Psoas muscle (tissue), 7 donors: ENCODE measurements at regions not wholly inside any gene's neighbourhood (a gene's known extent, or its start where the extent isn't known, plus 50 kb on each side); places are given as distances from the start of the nearest gene placed in this dataset.

ENCODE experiments used
- ATAC-seq, 4 donors: fragments of 200-7000 bp; cut with Tn5 transposase; one replicate each; pipeline ENCODE4 v1.9.1; 2020; ENCODE audit warnings: moderate library complexity in 3 of 4, mild to moderate bottlenecking in 2 of 4
- DNase-seq, 2 donors: peaks; one replicate each; pipeline ENCODE4 v3.0.0-alpha.2; 2020
- H3K27ac ChIP-seq: fragments of 200-600 bp; one replicate; pipeline ENCODE4 v1.8.0; 2022
- H3K27me3 ChIP-seq, 3 donors: fragments of 200-600 bp in 1 of 3; one replicate each; pipeline versions ENCODE4 v1.6.1 to v1.8.0; 2013 to 2022; ENCODE audit warnings: low read length in 2 of 3, mild to moderate bottlenecking in 2 of 3, moderate library complexity in 1 of 3; ENCODE audit not compliant: insufficient read depth in 3 of 3
- H3K36me3 ChIP-seq, 2 donors: fragments of 200-600 bp in 1 of 2; one replicate each; pipeline versions ENCODE4 v1.6.1 to v1.8.0; 2013 to 2022; ENCODE audit warnings: low read depth in 1 of 2, mild to moderate bottlenecking in 1 of 2, moderate library complexity in 1 of 2; ENCODE audit not compliant: insufficient read depth in 1 of 2
- H3K4me1 ChIP-seq: fragments of 200-600 bp; one replicate; pipeline ENCODE4 v1.8.0; 2022
- H3K4me3 ChIP-seq: fragments of 200-600 bp; one replicate; pipeline ENCODE4 v1.8.0; 2022; ENCODE audit warnings: mild to moderate bottlenecking
- H3K9me3 ChIP-seq: fragments of 200-600 bp; one replicate; pipeline ENCODE4 v1.8.0; 2022
- WGBS, 3 donors: extraction: QIAGEN DNeasy Blood & Tissue Kit; methylation state at CpG; one replicate each; pipeline versions ENCODE4 v1.1.6 to v1.1.7; 2013; 5-methylcytosine and 5-hydroxymethylcytosine counted together
- intact Hi-C, 2 donors: fragments of 100-400 bp; cut with DNase I; formaldehyde crosslinking; loops; one replicate each; pipeline versions ENCODE4 v1.11.0 to v1.14.2; 2022
- TF ChIP-seq, protein P1 (sequence below): fragments of 200-600 bp; IDR thresholded peaks from one replicate; pipeline ENCODE4 v1.8.0; 2022; ENCODE audit warnings: antibody characterized with exemption
- donor health status: healthy with polysubstance abuse.
- donor health status: DM: no; HTN: no; CAD: no; lungs with moderate emphysema.
- donor health status: Bipolar disorder and iron deficiency.
- donor health status: healthy.
- donor health status: DM: yes; HTN: yes; CAD: no.
- donor health status: DM: no; HTN: no; CAD: no.
- donor health status: DM: yes; HTN: yes; CAD: no.

DNA sequence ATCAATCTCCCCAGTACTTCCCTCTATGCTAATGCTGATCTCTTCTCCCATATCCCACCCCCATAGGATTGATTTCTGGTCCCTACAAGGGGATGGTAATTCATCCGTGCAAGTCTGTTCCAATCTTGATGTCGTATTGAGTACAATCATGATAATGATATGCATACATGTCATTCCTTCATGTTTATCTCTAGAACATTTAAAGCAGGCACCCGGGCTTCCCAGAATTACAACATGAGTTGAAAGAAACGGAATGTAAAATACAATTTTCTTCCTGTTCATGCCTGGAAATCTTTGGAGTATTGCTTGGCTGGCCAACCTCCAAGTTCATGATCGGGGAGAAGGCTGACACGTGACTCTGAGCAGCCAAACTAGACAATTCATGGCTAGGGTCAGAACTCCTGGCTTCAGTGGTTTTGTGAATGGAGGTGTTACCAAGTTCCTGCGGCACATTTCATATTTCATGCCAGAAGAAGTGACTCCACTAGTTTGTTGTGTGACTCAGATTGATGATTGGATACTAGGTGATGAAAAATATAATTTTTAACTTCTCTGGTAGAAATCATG lies 66.6 kb downstream of the C9orf152 start:
- H3K36me3 ChIP-seq, result peaks cover 2 to 4% of the 10 kb centered on the region in 2 donors
- no peak overlapping the region for H3K27ac ChIP-seq
- no peaks in the 10 kb centered on the region for H3K27me3 ChIP-seq
- H3K4me3 ChIP-seq, result no peak overlapping the region
- no peaks in the 10 kb centered on the region for H3K9me3 ChIP-seq
- peaks cover 16% of the 10 kb centered on the region for H3K4me1 ChIP-seq
- peak in 3 of 4 donors; percentile 37 to 60 (median 37) for ATAC-seq
- WGBS, 3 donors, result 24 to 37% (median 31%) methylated on average over 7 of the region's 7 CpGs
- DNase-seq, result peak in 1 of 2 donors; percentile 64
- intact Hi-C loops, result no loop called here
- TF ChIP-seq, protein P1, sequence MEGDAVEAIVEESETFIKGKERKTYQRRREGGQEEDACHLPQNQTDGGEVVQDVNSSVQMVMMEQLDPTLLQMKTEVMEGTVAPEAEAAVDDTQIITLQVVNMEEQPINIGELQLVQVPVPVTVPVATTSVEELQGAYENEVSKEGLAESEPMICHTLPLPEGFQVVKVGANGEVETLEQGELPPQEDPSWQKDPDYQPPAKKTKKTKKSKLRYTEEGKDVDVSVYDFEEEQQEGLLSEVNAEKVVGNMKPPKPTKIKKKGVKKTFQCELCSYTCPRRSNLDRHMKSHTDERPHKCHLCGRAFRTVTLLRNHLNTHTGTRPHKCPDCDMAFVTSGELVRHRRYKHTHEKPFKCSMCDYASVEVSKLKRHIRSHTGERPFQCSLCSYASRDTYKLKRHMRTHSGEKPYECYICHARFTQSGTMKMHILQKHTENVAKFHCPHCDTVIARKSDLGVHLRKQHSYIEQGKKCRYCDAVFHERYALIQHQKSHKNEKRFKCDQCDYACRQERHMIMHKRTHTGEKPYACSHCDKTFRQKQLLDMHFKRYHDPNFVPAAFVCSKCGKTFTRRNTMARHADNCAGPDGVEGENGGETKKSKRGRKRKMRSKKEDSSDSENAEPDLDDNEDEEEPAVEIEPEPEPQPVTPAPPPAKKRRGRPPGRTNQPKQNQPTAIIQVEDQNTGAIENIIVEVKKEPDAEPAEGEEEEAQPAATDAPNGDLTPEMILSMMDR, result no peak

DNA sequence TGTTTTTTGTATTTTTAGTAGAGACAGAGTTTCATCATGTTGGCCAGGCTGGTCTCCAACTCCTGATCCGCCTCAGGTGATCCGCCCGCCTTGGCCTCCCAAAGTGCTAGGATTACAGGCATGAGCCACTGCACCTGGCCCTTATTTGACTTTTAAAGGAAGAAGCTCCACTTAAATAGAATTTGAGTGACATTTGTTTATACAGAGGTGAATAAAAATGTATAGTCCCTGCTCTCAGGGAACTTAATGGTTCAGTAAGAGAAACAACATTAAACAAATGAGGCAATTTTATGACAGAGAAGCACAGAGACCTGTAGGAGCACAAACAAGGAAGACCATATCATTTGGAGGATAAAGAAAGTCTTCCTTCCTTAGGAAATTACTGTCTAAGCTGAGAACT lies 65.7 kb downstream of the C9orf152 start:
- Histone ChIP-seq H3K27ac (no peak overlapping the region), H3K4me1 (peaks cover 16% of the 10 kb centered on the region), H3K36me3 (peaks cover under 1 to 4% of the 10 kb centered on the region in 2 donors), H3K4me3 (no peak overlapping the region), H3K27me3 (no peaks in the 10 kb centered on the region), H3K9me3 (no peaks in the 10 kb centered on the region)
- intact Hi-C loops, result no loop called here
- TF ChIP-seq, protein P1, result no peak
- WGBS, 3 donors, result 77 to 87% (median 83%) methylated on average over 3 of the region's 3 CpGs
- no peak for DNase-seq
- ATAC-seq, result peak in 1 of 4 donors; percentile 32

DNA sequence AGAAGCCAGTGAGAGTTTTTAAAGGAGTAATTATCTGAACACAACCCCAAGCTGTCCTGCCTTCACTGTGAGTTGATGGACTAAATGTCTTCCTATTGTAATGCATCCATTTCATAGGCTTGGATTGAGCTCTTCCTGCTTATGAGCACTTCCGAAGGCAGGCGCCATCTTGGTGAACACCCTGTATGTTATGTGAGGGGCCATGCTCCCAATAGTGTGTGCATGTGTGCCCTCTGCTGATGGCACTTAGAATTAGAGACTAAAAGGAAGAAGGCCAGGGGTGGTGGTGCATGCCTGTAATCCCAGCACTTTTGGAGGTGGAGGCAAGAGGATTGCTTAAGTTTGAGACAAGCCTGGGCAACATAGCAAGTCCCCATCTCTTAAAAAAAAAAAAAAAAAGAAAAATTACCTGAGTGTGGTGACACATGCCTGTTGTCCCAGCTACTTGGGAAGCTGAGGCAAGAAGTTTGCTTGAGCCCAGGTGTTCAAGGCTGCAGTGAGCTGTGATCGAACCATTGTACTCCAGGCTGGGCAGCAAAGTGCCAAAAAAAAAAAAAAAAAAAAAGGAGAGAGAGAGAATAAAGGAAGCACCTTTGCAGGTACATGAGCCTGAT lies 65.0 kb downstream of the C9orf152 start:
- intact Hi-C loops, result no loop called here
- TF ChIP-seq, protein P1, result no peak
- no peak overlapping the region for H3K27ac ChIP-seq
- no peak overlapping the region for H3K4me3 ChIP-seq
- H3K9me3 ChIP-seq, result no peaks in the 10 kb centered on the region
- H3K36me3 ChIP-seq, result peaks cover 0 to 4% of the 10 kb centered on the region in 2 donors
- peaks cover 17% of the 10 kb centered on the region for H3K4me1 ChIP-seq
- DNase-seq (no peak), ATAC-seq (peak; percentile 36 to 64 (median 62))
- H3K27me3 ChIP-seq, result no peaks in the 10 kb centered on the region
- WGBS, 3 donors, result 79 to 86% (median 80%) methylated on average over 3 of the region's 3 CpGs

DNA sequence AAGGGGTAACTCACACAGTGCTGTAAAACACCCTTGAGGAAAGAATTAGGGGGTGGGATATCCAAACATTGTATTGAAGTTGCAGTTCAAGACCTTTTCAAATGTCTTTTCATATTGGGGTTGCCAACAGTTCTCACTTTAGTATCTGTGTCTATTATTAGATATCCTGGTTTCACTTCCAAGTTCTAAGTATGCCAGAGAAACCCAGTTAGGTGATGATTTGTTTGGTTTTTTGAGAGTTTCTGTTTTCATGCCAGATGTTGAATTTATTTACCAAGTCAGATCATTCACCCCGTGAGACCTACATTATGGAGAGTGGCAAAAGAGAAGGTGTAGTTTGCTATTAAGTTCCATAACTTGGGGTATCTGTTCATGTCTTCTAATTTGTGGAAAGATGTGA lies 64.5 kb downstream of the C9orf152 start:
- Histone ChIP-seq H3K27me3 (no peaks in the 10 kb centered on the region), H3K4me3 (no peak overlapping the region), H3K27ac (no peak overlapping the region), H3K4me1 (peaks cover 22% of the 10 kb centered on the region), H3K9me3 (no peaks in the 10 kb centered on the region), H3K36me3 (peaks cover 0 to 4% of the 10 kb centered on the region in 2 donors)
- DNase-seq (no peak), ATAC-seq (peak in 2 of 4 donors; percentile 34 to 56)
- intact Hi-C loops, result no loop called here
- 14 to 40% (median 23%) methylated on average over 1 of the region's 1 CpG for WGBS, 3 donors
- TF ChIP-seq, protein P1, result no peak
